ENCODE measurements at regions not wholly inside any gene's neighbourhood (a gene's known extent, or its start where the extent isn't known, plus 50 kb on each side); places are given as distances from the start of the nearest gene placed in this dataset.
A peak's percentile ranks its signal among the peaks of the same experiment; 100 is the strongest.

DNA sequence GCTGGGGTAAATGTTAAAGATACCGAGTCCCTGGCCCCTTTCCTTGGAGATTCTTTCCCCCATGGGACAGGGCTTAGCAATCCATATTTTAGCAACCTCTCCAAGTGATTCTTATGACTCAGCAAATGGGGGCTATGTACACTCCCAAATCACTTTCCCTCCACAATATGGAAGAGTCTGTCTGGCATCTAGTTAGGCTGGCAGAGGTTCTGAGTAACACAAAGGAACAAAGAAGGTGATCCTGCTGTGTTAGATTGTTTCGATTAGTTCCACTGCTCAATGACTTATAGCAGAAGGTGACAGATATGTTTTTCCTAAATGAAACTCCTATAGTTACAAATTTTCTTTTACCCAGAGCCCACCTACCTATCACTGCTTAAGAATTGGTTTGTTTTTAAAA, 154.0 kb upstream of the SYT13 start:
- no peak for DNase-seq (ENCODE audit: low spot score)

DNA sequence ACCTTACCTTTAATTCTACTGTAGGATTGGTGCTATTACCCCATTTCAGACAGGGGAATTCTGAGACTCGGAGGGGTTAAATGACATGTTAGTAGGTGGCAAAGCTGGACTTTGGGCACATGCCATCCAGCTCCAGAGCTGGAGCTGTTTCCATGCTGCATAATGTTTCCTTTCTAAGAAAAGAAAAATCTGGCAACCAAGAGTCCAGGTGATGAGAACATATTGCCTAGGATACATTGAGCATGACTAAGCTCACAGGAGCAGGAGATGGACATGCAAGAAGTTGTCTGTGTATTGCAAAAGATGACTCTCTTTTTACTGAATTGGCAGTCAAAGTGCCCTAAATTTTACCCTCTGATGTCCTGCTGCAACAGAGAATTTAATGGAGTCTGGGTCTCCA, 150.8 kb upstream of the SYT13 start:
- no peak for DNase-seq (ENCODE audit: low spot score)

- peak; percentile 25 for DNase-seq (ENCODE audit: low spot score)
Measured at GRCh38 chr11:45436118-45436517, 150.0 kb upstream of the SYT13 start.

GRCh38 chr11:45435706-45436105, 149.6 kb upstream of the SYT13 start:
- no peak for DNase-seq (ENCODE audit: low spot score)

GRCh38 chr11:45432910-45433309, 146.8 kb upstream of the SYT13 start:
- DNase-seq (ENCODE audit: low spot score) = no peak

- DNase-seq (ENCODE audit: low spot score) = no peak
Measured at GRCh38 chr11:45432100-45432499, 146.0 kb upstream of the SYT13 start.

DNA sequence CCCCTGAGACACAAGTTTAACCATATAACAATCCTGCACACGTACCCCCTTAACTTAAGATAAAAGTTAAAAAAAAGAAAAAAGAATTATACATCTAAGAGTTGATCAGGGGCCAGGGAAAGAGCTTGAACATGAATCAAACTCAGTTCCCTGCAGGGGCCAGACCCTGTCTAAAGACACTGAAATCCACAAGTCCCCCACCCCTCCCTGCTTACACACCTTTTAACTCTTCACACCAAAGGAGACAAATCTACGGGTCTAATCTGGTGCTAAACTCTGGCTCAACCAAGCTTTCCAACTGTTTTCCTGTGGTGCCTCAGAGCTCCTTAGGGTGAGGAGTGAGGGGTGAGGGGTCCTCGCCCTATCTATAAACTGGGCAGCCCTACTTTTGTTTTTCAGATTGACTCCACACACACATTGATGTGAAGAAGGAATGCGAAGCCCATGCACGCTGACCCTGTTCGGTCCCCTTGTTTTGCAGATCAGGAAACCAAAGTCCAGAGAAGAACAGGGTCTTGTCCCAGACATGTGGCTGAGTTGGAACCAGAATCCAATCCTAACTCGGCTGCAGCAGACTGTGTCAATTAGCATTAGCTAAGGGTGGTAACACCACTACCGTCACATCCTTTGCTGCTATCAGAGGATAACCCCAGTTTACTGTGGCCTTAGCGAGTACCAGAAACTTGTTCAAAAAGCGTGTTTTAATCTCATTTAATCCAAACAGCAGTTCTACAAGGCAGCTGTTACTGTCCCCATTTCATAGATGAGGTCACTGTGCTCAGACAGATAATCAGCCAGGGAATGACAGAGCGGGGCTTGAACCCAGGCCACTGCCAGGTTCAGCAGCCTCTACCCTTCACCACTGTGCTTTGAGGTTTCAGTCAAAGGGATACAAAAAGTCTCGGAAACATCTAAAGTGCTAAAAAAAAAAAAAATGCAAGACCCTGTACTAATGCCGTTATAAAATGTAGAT, 145.2 kb upstream of the SYT13 start:
- no peak for DNase-seq (ENCODE audit: low spot score)

GRCh38 chr11:45430361-45430760, 144.2 kb upstream of the SYT13 start:
- no peak for DNase-seq (ENCODE audit: low spot score)

DNA sequence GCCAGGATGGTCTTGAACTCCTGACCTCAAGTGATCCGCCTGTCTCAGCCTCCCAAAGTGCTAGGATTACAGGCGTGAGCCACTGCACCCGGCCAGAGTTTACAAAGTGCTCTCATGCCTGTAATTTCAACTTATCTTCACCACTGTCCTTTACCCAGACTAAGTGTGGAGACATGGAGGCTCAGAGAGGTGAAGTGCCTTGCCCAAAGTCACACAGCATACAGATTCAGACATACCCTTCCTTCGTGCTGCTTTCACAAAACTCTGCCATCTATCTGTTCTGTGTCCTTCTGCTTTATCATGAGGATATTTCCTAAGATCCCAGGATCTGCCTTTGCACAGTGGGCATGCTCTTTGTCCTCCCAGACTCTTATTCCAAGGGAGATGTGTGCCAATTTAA, 143.6 kb upstream of the SYT13 start:
- no peak for DNase-seq (ENCODE audit: low spot score)

- DNase-seq (ENCODE audit: low spot score) = no peak
Measured at GRCh38 chr11:45428541-45429230, 142.5 kb upstream of the SYT13 start.

DNA sequence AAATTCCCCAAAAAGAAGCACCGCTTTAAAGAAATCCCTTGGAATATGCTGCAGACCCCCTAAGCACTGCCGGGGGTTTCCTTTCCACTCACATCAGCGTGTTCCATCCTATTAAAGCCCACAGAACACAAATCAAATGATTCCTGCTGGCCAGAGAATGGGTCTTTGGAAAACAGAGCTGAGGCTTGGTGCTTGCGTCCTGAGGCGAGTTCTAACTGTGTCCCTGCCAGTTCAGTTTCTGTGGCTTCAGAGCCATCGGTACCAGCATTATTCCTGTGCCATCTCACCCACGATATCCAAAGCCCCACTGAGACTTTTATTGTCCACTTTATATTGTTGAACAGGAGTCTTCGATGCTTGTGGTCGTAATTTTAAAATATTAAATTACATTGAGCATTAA, 142.0 kb upstream of the SYT13 start:
- DNase-seq (ENCODE audit: low spot score) = no peak

GRCh38 chr11:45424411-45425180, 138.5 kb upstream of the SYT13 start:
- no peak for DNase-seq (ENCODE audit: low spot score)

DNA sequence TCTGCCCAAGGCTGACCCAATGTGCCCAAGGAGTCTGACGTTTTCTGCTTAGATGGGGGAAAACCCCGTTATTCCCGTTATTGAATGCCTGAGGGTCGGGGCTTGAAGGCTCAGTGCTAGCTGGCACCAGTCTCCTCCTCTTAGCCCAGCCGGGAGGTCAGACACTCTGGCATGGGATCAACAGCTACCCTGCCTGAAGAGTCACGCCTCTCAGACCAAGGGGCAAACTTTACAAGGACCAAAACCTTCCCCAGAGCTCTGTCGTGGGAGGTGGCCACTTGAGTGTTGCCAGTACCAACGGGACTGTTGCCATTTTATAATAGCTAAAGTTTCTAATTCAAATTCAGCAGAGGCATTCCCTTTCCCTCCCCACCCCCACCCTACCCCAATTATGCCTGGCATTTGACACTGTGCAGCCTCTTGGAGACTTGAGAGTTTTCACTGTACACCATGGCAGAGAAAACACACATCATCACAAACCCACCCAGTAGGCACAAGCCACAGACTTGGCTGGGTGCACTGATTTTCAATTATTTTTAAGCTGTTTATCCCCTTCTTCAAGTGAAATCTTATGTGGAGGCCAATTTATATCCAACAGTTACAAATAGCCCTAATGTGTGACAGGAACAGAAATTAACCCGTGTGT, 137.5 kb upstream of the SYT13 start:
- no peak for DNase-seq (ENCODE audit: low spot score)

DNA sequence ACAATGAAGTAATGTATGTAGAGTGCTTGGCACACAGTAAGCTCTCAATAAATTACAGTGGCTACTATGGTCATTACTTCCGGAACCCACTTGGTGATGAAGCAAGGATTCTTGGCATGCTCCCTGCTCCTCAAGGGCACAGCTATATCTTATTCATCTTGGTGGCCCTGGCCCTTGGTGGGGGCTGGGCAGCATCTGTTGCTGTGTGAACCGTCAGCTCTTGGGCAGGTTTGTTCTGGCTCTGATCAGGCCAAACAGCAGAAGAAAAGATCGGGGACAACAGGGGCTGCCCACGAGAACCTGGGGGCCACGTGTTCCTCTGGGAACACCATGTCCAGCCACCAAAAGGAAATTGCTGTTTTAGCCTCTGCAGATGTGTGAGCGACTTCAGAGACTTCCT, 136.9 kb upstream of the SYT13 start:
- no peak for DNase-seq (ENCODE audit: low spot score)

DNA sequence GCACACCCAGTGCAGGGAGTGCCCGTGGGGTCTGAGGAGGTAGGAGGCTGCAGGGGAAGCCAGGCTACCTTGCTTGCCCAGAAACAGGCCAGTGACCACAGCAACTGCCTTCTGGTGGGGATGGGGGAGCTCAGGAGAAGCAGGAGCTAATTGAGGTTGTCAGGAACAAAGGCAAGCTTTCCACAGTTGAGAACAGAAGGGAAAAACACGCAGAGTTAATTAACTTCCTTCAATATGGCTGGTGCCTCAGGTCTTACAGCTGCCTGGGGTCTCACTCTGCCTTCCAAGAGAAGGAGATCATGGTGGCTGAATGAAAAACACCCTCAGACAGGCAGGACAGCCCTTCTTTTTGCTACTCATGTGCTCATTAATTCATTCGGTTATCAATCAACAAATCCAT, 127.9 kb upstream of the SYT13 start:
- DNase-seq (ENCODE audit: low spot score) = no peak

GRCh38 chr11:45413156-45413858, 127.2 kb upstream of the SYT13 start:
- no peak for DNase-seq (ENCODE audit: low spot score)

DNA sequence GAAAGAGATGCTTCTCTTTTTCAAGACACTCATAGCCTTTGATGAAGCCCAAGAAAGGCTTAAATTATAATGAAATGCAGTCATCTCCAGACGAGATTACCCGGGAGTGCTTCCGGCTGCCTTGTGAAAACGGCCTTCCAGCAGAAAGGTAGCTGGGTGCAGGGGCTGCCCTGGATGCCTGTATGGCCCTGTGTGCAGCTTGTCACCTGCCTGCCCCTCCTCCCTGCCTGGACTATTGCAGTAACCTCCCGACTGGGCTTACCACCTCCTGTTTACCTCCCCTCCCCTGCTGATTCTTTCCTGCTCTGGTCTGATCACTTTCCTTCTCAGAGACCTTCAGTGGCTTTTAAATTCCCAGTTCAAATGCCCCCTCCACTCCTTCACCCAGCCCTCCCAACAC, 126.4 kb upstream of the SYT13 start:
- no peak for DNase-seq (ENCODE audit: low spot score)

- DNase-seq (ENCODE audit: low spot score) = no peak
Measured at GRCh38 chr11:45412051-45412471, 125.9 kb upstream of the SYT13 start.

GRCh38 chr11:45411228-45411946, 125.2 kb upstream of the SYT13 start:
- DNase-seq (ENCODE audit: low spot score) = no peak

DNA sequence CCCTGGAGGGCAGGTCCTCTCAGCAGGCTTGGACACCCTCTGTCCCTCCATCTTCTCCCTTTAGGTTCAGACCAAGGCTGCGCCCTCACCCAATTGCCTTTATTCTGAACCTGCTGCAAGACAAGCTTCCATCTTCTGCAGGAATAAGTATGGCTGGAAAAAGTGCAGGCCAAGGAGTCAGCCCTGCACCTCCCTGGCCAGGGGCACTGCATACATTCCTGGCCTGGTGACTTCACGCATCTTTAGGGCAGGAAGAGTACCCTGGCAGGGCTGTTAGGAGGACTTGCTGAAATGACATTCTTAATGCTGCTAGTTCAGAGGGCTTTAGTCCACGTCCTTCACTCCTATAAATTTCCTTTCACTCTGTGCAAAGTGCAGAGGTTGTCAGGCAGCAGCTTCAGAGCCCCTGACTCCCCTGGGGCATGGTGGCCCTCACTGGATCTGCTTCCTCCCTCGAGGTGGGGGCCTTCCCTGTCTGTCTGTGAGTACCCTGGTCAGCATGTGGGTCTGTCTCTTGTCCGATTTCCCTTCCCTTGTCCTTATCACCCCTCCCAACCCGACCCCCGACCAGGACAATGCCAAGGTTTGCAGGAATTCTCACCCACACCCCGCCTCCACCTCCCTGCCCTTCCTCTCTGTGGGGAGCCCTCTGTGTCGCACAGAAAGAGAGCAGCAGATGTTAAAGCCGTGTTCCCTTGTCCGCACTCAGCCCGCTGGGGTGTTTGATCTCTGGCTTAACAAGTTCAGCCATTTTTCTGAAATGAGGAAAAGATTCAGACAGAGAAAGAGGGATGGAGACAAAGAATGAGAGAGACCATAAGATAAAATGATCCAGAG, 124.5 kb upstream of the SYT13 start:
- no peak for DNase-seq (ENCODE audit: low spot score)

Data from pons (tissue), 1 donor.